ENCODE measurements at regions not wholly inside any gene's neighbourhood (a gene's known extent, or its start where the extent isn't known, plus 50 kb on each side); places are given as distances from the start of the nearest gene placed in this dataset.

- no peak for TF ChIP-seq POLR2A (IDR thresholded peaks at IDR 0.05)
- TF ChIP-seq CTCF (IDR thresholded peaks at IDR 0.05), result peak in 2 of 3 experiments; percentile 8 to 35
Observed at GRCh38 chr10:18793951-18794350, 134.7 kb downstream of the ARL5B start.

Measured in testis (tissue), 2 donors.